ENCODE measurements at regions not wholly inside any gene's neighbourhood (a gene's known extent, or its start where the extent isn't known, plus 50 kb on each side); places are given as distances from the start of the nearest gene placed in this dataset.

GRCh38 chr4:129364747-129365452 is 268.9 kb downstream of the C4orf33 start:
- H3K27me3 ChIP-seq (ENCODE audit: insufficient read depth, low read length, poor library complexity): no peaks in the 10 kb centered on the region
- H3K18ac ChIP-seq (ENCODE audit: low read length): no peak overlapping the region
- H3K4ac ChIP-seq (ENCODE audit: low read depth, low read length): no peak overlapping the region
- no peak overlapping the region for H3K56ac ChIP-seq (ENCODE audit: low read length)
- H3K27ac ChIP-seq (ENCODE audit: low read depth, low read length): no peak overlapping the region
- no peak overlapping the region for H2BK15ac ChIP-seq (replicated peaks; ENCODE audit: low read depth)
- H3K79me1 ChIP-seq (ENCODE audit: low read length): no peaks in the 10 kb centered on the region
- no peak overlapping the region for H3K9ac ChIP-seq (ENCODE audit: low read length)
- H2AK5ac ChIP-seq (ENCODE audit: low read length): no peak overlapping the region
- H3K4me1 ChIP-seq (ENCODE audit: control insufficient read depth, low read depth, low read length): no peaks in the 10 kb centered on the region
- no peak overlapping the region for H3K23ac ChIP-seq (ENCODE audit: low read length)
- no peak overlapping the region for H3K4me2 ChIP-seq (ENCODE audit: low read length)
- H2BK5ac ChIP-seq (ENCODE audit: low read length): no peak overlapping the region
- WGBS (ENCODE audit: extremely low coverage, insufficient coverage, low lambda C conversion rate): no CpG with 5 or more reads among the region's 10 CpGs
- DNase-seq: no peak
- H2BK120ac ChIP-seq (ENCODE audit: low read depth, low read length): no peak overlapping the region
- H3K79me2 ChIP-seq (ENCODE audit: control insufficient read depth, insufficient read depth, low read length): no peaks in the 10 kb centered on the region
- no peak overlapping the region for H3K4me3 ChIP-seq (ENCODE audit: low read length)
- no peaks in the 10 kb centered on the region for H3K36me3 ChIP-seq (ENCODE audit: control insufficient read depth, insufficient read depth, low read length)
- H4K8ac ChIP-seq (ENCODE audit: low read depth, low read length): no peak overlapping the region
- no peak overlapping the region for H4K5ac ChIP-seq (ENCODE audit: low read length)

GRCh38 chr4:129369361-129370010 is 273.5 kb downstream of the C4orf33 start:
- DNase-seq: no peak
- no peaks in the 10 kb centered on the region for H3K4me1 ChIP-seq (ENCODE audit: control insufficient read depth, low read depth, low read length)
- no CpG with 5 or more reads among the region's 3 CpGs for WGBS (ENCODE audit: extremely low coverage, insufficient coverage, low lambda C conversion rate)

GRCh38 chr4:129371065-129371464 is 275.1 kb downstream of the C4orf33 start:
- no CpG with 5 or more reads among the region's 4 CpGs for WGBS (ENCODE audit: extremely low coverage, insufficient coverage, low lambda C conversion rate)
- H3K18ac ChIP-seq (ENCODE audit: low read length): no peak overlapping the region
- H3K27me3 ChIP-seq (ENCODE audit: insufficient read depth, low read length, poor library complexity): no peaks in the 10 kb centered on the region
- no peak overlapping the region for H3K4me3 ChIP-seq (ENCODE audit: low read length)
- no peaks in the 10 kb centered on the region for H3K79me1 ChIP-seq (ENCODE audit: low read length)
- H2BK5ac ChIP-seq (ENCODE audit: low read length): no peak overlapping the region
- H2BK15ac ChIP-seq (replicated peaks; ENCODE audit: low read depth): no peak overlapping the region
- no peak overlapping the region for H3K4me2 ChIP-seq (ENCODE audit: low read length)
- no peak overlapping the region for H4K8ac ChIP-seq (ENCODE audit: low read depth, low read length)
- no peak overlapping the region for H2AK5ac ChIP-seq (ENCODE audit: low read length)
- H3K36me3 ChIP-seq (ENCODE audit: control insufficient read depth, insufficient read depth, low read length): no peaks in the 10 kb centered on the region
- no peak overlapping the region for H3K9ac ChIP-seq (ENCODE audit: low read length)
- no peak overlapping the region for H3K4ac ChIP-seq (ENCODE audit: low read depth, low read length)
- no peaks in the 10 kb centered on the region for H3K4me1 ChIP-seq (ENCODE audit: control insufficient read depth, low read depth, low read length)
- H3K27ac ChIP-seq (ENCODE audit: low read depth, low read length): no peak overlapping the region
- no peak overlapping the region for H4K5ac ChIP-seq (ENCODE audit: low read length)
- DNase-seq: no peak
- H3K23ac ChIP-seq (ENCODE audit: low read length): no peak overlapping the region
- no peak overlapping the region for H2BK120ac ChIP-seq (ENCODE audit: low read depth, low read length)
- H3K56ac ChIP-seq (ENCODE audit: low read length): no peak overlapping the region
- no peaks in the 10 kb centered on the region for H3K79me2 ChIP-seq (ENCODE audit: control insufficient read depth, insufficient read depth, low read length)

More at GRCh38 chr4:129369361-129370010, 273.5 kb downstream of the C4orf33 start:
- Histone ChIP-seq H3K4me3 (ENCODE audit: low read length) (no peak overlapping the region), H3K36me3 (ENCODE audit: control insufficient read depth, insufficient read depth, low read length) (no peaks in the 10 kb centered on the region), H2BK15ac (replicated peaks; ENCODE audit: low read depth) (no peak overlapping the region), H4K8ac (ENCODE audit: low read depth, low read length) (no peak overlapping the region), H3K9ac (ENCODE audit: low read length) (no peak overlapping the region), H2AK5ac (ENCODE audit: low read length) (no peak overlapping the region), H3K4me2 (ENCODE audit: low read length) (no peak overlapping the region), H3K27ac (ENCODE audit: low read depth, low read length) (no peak overlapping the region), H2BK5ac (ENCODE audit: low read length) (no peak overlapping the region), H3K56ac (ENCODE audit: low read length) (no peak overlapping the region), H3K79me2 (ENCODE audit: control insufficient read depth, insufficient read depth, low read length) (no peaks in the 10 kb centered on the region), H3K79me1 (ENCODE audit: low read length) (no peaks in the 10 kb centered on the region), H3K23ac (ENCODE audit: low read length) (no peak overlapping the region), H3K4ac (ENCODE audit: low read depth, low read length) (no peak overlapping the region), H3K27me3 (ENCODE audit: insufficient read depth, low read length, poor library complexity) (no peaks in the 10 kb centered on the region), H3K18ac (ENCODE audit: low read length) (no peak overlapping the region), H4K5ac (ENCODE audit: low read length) (no peak overlapping the region), H2BK120ac (ENCODE audit: low read depth, low read length) (no peak overlapping the region)

GRCh38 chr4:129371926-129372325 is 276.0 kb downstream of the C4orf33 start:
- Histone ChIP-seq H3K27me3 (ENCODE audit: insufficient read depth, low read length, poor library complexity) (no peaks in the 10 kb centered on the region), H4K5ac (ENCODE audit: low read length) (no peak overlapping the region), H3K56ac (ENCODE audit: low read length) (no peak overlapping the region), H3K27ac (ENCODE audit: low read depth, low read length) (no peak overlapping the region), H2BK5ac (ENCODE audit: low read length) (no peak overlapping the region), H3K79me2 (ENCODE audit: control insufficient read depth, insufficient read depth, low read length) (no peaks in the 10 kb centered on the region), H3K4me2 (ENCODE audit: low read length) (no peak overlapping the region), H2BK120ac (ENCODE audit: low read depth, low read length) (no peak overlapping the region), H3K79me1 (ENCODE audit: low read length) (no peaks in the 10 kb centered on the region), H3K4me3 (ENCODE audit: low read length) (no peak overlapping the region), H3K9ac (ENCODE audit: low read length) (no peak overlapping the region), H3K23ac (ENCODE audit: low read length) (no peak overlapping the region), H3K36me3 (ENCODE audit: control insufficient read depth, insufficient read depth, low read length) (no peaks in the 10 kb centered on the region), H3K4me1 (ENCODE audit: control insufficient read depth, low read depth, low read length) (no peaks in the 10 kb centered on the region), H2AK5ac (ENCODE audit: low read length) (no peak overlapping the region), H4K8ac (ENCODE audit: low read depth, low read length) (no peak overlapping the region), H3K4ac (ENCODE audit: low read depth, low read length) (no peak overlapping the region), H3K18ac (ENCODE audit: low read length) (no peak overlapping the region), H2BK15ac (replicated peaks; ENCODE audit: low read depth) (no peak overlapping the region)
- no CpG with 5 or more reads among the region's 3 CpGs for WGBS (ENCODE audit: extremely low coverage, insufficient coverage, low lambda C conversion rate)
- no peak for DNase-seq

GRCh38 chr4:129377131-129377845 is 281.3 kb downstream of the C4orf33 start:
- no peak overlapping the region for H2BK15ac ChIP-seq (replicated peaks; ENCODE audit: low read depth)
- H3K79me2 ChIP-seq (ENCODE audit: control insufficient read depth, insufficient read depth, low read length): no peaks in the 10 kb centered on the region
- H4K5ac ChIP-seq (ENCODE audit: low read length): no peak overlapping the region
- H3K18ac ChIP-seq (ENCODE audit: low read length): no peak overlapping the region
- H2BK120ac ChIP-seq (ENCODE audit: low read depth, low read length): no peak overlapping the region
- DNase-seq: no peak
- no peak overlapping the region for H3K4me3 ChIP-seq (ENCODE audit: low read length)
- H3K23ac ChIP-seq (ENCODE audit: low read length): no peak overlapping the region
- H4K8ac ChIP-seq (ENCODE audit: low read depth, low read length): no peak overlapping the region
- H3K4me2 ChIP-seq (ENCODE audit: low read length): no peak overlapping the region
- H2AK5ac ChIP-seq (ENCODE audit: low read length): no peak overlapping the region
- H3K56ac ChIP-seq (ENCODE audit: low read length): no peak overlapping the region
- H3K27ac ChIP-seq (ENCODE audit: low read depth, low read length): no peak overlapping the region
- no peaks in the 10 kb centered on the region for H3K27me3 ChIP-seq (ENCODE audit: insufficient read depth, low read length, poor library complexity)
- H2BK5ac ChIP-seq (ENCODE audit: low read length): no peak overlapping the region
- no peaks in the 10 kb centered on the region for H3K4me1 ChIP-seq (ENCODE audit: control insufficient read depth, low read depth, low read length)
- WGBS (ENCODE audit: extremely low coverage, insufficient coverage, low lambda C conversion rate): no CpG with 5 or more reads among the region's 4 CpGs
- no peak overlapping the region for H3K9ac ChIP-seq (ENCODE audit: low read length)
- H3K4ac ChIP-seq (ENCODE audit: low read depth, low read length): no peak overlapping the region
- no peaks in the 10 kb centered on the region for H3K79me1 ChIP-seq (ENCODE audit: low read length)
- no peaks in the 10 kb centered on the region for H3K36me3 ChIP-seq (ENCODE audit: control insufficient read depth, insufficient read depth, low read length)
